ENCODE measurements at regions not wholly inside any gene's neighbourhood (a gene's known extent, or its start where the extent isn't known, plus 50 kb on each side); places are given as distances from the start of the nearest gene placed in this dataset.

- no peaks in the 10 kb centered on the region for H3K36me3 Mint-ChIP-seq (ENCODE audit: low read depth)
- TF ChIP-seq, protein P1, sequence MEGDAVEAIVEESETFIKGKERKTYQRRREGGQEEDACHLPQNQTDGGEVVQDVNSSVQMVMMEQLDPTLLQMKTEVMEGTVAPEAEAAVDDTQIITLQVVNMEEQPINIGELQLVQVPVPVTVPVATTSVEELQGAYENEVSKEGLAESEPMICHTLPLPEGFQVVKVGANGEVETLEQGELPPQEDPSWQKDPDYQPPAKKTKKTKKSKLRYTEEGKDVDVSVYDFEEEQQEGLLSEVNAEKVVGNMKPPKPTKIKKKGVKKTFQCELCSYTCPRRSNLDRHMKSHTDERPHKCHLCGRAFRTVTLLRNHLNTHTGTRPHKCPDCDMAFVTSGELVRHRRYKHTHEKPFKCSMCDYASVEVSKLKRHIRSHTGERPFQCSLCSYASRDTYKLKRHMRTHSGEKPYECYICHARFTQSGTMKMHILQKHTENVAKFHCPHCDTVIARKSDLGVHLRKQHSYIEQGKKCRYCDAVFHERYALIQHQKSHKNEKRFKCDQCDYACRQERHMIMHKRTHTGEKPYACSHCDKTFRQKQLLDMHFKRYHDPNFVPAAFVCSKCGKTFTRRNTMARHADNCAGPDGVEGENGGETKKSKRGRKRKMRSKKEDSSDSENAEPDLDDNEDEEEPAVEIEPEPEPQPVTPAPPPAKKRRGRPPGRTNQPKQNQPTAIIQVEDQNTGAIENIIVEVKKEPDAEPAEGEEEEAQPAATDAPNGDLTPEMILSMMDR (IDR thresholded peaks at IDR 0.05) = no peak
These were observed 773.4 kb upstream of the NOVA1 start for GRCh38 chr14:27371209-27371608.

GRCh38 chr14:27371868-27372267 lies 774.0 kb upstream of the NOVA1 start:
- Mint-ChIP-seq H3K36me3 (ENCODE audit: low read depth) (no peaks in the 10 kb centered on the region), H3K4me1 (no peaks in the 10 kb centered on the region), H3K27me3 (ENCODE audit: low read depth, poor library complexity) (peaks cover 8% of the 10 kb centered on the region), H3K9me3 (no peaks in the 10 kb centered on the region), H3K4me3 (no peak overlapping the region), H3K27ac (no peak overlapping the region)
- no peak for DNase-seq
- TF ChIP-seq, protein P1 (IDR thresholded peaks at IDR 0.05) = no peak

More at GRCh38 chr14:27371209-27371608, 773.4 kb upstream of the NOVA1 start:
- no peak for DNase-seq
- Mint-ChIP-seq H3K4me3 (no peak overlapping the region), H3K27ac (no peak overlapping the region), H3K9me3 (no peaks in the 10 kb centered on the region), H3K27me3 (ENCODE audit: low read depth, poor library complexity) (peaks cover 8% of the 10 kb centered on the region), H3K4me1 (no peaks in the 10 kb centered on the region)

- DNase-seq = no peak
- peaks cover 8% of the 10 kb centered on the region for H3K27me3 Mint-ChIP-seq (ENCODE audit: low read depth, poor library complexity)
- H3K36me3 Mint-ChIP-seq (ENCODE audit: low read depth) = no peaks in the 10 kb centered on the region
- TF ChIP-seq, protein P1 (IDR thresholded peaks at IDR 0.05) = no peak
- H3K9me3 Mint-ChIP-seq = no peaks in the 10 kb centered on the region
- H3K27ac Mint-ChIP-seq = no peak overlapping the region
- H3K4me1 Mint-ChIP-seq = no peaks in the 10 kb centered on the region
- H3K4me3 Mint-ChIP-seq = no peak overlapping the region
These were observed 774.9 kb upstream of the NOVA1 start for GRCh38 chr14:27372771-27373170.

- H3K4me1 Mint-ChIP-seq = no peaks in the 10 kb centered on the region
- no peaks in the 10 kb centered on the region for H3K36me3 Mint-ChIP-seq (ENCODE audit: low read depth)
- H3K9me3 Mint-ChIP-seq = no peaks in the 10 kb centered on the region
- no peak overlapping the region for H3K4me3 Mint-ChIP-seq
- no peak for DNase-seq
- H3K27me3 Mint-ChIP-seq (ENCODE audit: low read depth, poor library complexity) = peaks cover 3% of the 10 kb centered on the region
- H3K27ac Mint-ChIP-seq = no peak overlapping the region
- TF ChIP-seq, protein P1 (IDR thresholded peaks at IDR 0.05) = no peak
These were observed 786.3 kb upstream of the NOVA1 start for GRCh38 chr14:27384124-27384523.

DNA sequence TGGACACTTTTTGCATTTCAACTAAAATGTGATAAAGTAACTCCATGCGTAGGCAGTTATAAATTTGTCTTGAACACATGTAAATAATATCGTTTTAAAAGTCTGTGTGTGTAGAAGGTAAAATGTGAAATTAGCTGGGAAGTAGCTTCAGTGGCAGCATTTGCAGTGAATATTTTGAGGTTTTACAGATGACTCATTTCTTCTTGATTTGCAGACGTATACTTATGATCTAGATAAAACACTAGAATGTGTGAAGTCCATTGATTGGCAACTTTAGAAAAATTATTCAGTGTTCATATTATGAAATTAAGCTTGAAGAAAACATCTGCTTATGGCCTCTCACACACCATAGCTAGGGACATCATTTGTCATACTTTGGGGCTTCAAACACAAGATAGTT lies 788.6 kb upstream of the NOVA1 start:
- H3K27me3 Mint-ChIP-seq (ENCODE audit: low read depth, poor library complexity) = peaks cover 3% of the 10 kb centered on the region
- no peak for DNase-seq
- H3K9me3 Mint-ChIP-seq = no peaks in the 10 kb centered on the region
- H3K36me3 Mint-ChIP-seq (ENCODE audit: low read depth) = no peaks in the 10 kb centered on the region
- TF ChIP-seq, protein P1 (IDR thresholded peaks at IDR 0.05) = no peak
- H3K27ac Mint-ChIP-seq = no peak overlapping the region
- no peak overlapping the region for H3K4me3 Mint-ChIP-seq
- no peaks in the 10 kb centered on the region for H3K4me1 Mint-ChIP-seq

- no peaks in the 10 kb centered on the region for H3K4me1 Mint-ChIP-seq
- H3K4me3 Mint-ChIP-seq = no peak overlapping the region
- DNase-seq = no peak
- no peaks in the 10 kb centered on the region for H3K9me3 Mint-ChIP-seq
- TF ChIP-seq, protein P1 (IDR thresholded peaks at IDR 0.05) = no peak
- no peak overlapping the region for H3K27ac Mint-ChIP-seq
- H3K27me3 Mint-ChIP-seq (ENCODE audit: low read depth, poor library complexity) = peaks cover 3% of the 10 kb centered on the region
- H3K36me3 Mint-ChIP-seq (ENCODE audit: low read depth) = no peaks in the 10 kb centered on the region
These were observed 789.6 kb upstream of the NOVA1 start for GRCh38 chr14:27387463-27387862.

Measured in nephron progenitor cell (in vitro differentiated cells).